IMR-90 (cell line): ENCODE measurements at regions not wholly inside any gene's neighbourhood (a gene's known extent, or its start where the extent isn't known, plus 50 kb on each side); places are given as distances from the start of the nearest gene placed in this dataset.

ENCODE experiments used
- FOS ChIP-seq: fragments of 150-350 bp; IDR thresholded peaks from 2 replicates; pipeline ENCODE4 v1.6.1; 2016; ENCODE audit warnings: low read depth, low read length
- POLR2A ChIP-seq: IDR thresholded peaks from 2 replicates; pipeline ENCODE4 v1.6.1; 2012; ENCODE audit warnings: mild to moderate bottlenecking, low read depth, low read length
- RFX5 ChIP-seq: IDR thresholded peaks from 2 replicates; pipeline ENCODE4 v1.8.0; 2012; ENCODE audit warnings: low read depth, mild to moderate bottlenecking, low read length, moderate library complexity
- SMC3 ChIP-seq: fragments of 150-350 bp; IDR thresholded peaks from 2 replicates; pipeline ENCODE4 v1.6.1; 2016; ENCODE audit warnings: low read depth, mild to moderate bottlenecking, antibody characterized with exemption, low read length, moderate library complexity
- TF ChIP-seq, protein P1 (sequence below): conservative IDR thresholded peaks from 2 replicates; pipeline ENCODE4 v1.5.1; 2012; ENCODE audit warnings: mild to moderate bottlenecking, low read depth, low read length, improper control_type of control experiment
- TF ChIP-seq, protein P2 (sequence below): fragments of 150-350 bp; IDR thresholded peaks from 2 replicates; pipeline ENCODE4 v1.6.1; 2017; ENCODE audit warnings: mild to moderate bottlenecking, antibody characterized with exemption, low read length, low read depth

DNA sequence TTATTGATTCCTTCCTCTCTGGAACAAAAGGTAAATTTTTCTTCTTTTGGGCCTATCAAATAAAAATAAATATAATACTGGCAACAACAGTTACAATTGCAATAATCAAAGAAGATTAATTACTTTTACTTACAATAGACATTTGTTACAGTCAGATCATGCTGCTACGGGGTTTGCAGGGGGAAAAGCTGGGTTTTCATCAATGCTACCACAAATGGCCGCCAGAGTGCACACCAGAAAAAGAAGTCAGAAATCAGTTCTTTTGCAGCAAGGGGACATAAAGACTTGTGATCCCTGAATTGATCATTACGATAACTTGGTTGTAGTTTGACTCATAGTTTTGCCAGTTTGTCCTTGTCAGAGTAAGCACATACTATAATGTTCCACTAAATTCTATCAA is 714.5 kb upstream of the EYS start:
- TF ChIP-seq POLR2A (no peak), FOS (no peak), SMC3 (no peak), RFX5 (no peak)
- TF ChIP-seq, protein P1, sequence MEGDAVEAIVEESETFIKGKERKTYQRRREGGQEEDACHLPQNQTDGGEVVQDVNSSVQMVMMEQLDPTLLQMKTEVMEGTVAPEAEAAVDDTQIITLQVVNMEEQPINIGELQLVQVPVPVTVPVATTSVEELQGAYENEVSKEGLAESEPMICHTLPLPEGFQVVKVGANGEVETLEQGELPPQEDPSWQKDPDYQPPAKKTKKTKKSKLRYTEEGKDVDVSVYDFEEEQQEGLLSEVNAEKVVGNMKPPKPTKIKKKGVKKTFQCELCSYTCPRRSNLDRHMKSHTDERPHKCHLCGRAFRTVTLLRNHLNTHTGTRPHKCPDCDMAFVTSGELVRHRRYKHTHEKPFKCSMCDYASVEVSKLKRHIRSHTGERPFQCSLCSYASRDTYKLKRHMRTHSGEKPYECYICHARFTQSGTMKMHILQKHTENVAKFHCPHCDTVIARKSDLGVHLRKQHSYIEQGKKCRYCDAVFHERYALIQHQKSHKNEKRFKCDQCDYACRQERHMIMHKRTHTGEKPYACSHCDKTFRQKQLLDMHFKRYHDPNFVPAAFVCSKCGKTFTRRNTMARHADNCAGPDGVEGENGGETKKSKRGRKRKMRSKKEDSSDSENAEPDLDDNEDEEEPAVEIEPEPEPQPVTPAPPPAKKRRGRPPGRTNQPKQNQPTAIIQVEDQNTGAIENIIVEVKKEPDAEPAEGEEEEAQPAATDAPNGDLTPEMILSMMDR = no peak
- TF ChIP-seq, protein P2, sequence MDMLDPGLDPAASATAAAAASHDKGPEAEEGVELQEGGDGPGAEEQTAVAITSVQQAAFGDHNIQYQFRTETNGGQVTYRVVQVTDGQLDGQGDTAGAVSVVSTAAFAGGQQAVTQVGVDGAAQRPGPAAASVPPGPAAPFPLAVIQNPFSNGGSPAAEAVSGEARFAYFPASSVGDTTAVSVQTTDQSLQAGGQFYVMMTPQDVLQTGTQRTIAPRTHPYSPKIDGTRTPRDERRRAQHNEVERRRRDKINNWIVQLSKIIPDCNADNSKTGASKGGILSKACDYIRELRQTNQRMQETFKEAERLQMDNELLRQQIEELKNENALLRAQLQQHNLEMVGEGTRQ = no peak
